Panc1 (cell line): ENCODE measurements at regions not wholly inside any gene's neighbourhood (a gene's known extent, or its start where the extent isn't known, plus 50 kb on each side); places are given as distances from the start of the nearest gene placed in this dataset.

Experiments
- SIN3A ChIP-seq: IDR thresholded peaks from 2 replicates; pipeline ENCODE4 v1.6.1; 2012; ENCODE audit warnings: low read depth, mild to moderate bottlenecking, low read length, moderate library complexity, borderline replicate concordance; ENCODE audit not compliant: insufficient read depth
- TF ChIP-seq, protein P1 (sequence below): fragments of 450-650 bp; IDR thresholded peaks from 2 replicates; pipeline ENCODE4 v1.5.1; 2017; ENCODE audit warnings: mild to moderate bottlenecking

DNA sequence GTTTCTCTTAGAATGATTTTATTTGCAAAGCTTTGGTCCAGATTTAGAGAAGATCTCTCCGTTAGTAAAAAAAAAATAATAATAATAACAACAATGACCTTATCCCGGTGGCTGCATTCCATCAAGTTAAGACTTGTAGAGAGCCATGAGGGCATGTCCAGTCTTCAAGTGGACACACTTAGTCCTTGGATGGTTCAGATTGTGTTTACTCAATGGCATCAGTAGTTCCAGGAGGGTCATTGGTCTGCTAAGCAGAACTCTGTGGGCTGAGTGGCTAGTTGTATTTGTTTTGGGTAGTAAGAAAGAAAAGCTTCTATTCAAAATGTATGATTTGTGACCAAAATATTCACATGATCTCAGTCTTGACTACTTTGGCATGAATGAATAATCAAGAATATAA, 116.3 kb upstream of the UBE2E2 start:
- TF ChIP-seq, protein P1, sequence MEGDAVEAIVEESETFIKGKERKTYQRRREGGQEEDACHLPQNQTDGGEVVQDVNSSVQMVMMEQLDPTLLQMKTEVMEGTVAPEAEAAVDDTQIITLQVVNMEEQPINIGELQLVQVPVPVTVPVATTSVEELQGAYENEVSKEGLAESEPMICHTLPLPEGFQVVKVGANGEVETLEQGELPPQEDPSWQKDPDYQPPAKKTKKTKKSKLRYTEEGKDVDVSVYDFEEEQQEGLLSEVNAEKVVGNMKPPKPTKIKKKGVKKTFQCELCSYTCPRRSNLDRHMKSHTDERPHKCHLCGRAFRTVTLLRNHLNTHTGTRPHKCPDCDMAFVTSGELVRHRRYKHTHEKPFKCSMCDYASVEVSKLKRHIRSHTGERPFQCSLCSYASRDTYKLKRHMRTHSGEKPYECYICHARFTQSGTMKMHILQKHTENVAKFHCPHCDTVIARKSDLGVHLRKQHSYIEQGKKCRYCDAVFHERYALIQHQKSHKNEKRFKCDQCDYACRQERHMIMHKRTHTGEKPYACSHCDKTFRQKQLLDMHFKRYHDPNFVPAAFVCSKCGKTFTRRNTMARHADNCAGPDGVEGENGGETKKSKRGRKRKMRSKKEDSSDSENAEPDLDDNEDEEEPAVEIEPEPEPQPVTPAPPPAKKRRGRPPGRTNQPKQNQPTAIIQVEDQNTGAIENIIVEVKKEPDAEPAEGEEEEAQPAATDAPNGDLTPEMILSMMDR, result no peak
- TF ChIP-seq SIN3A, result no peak
